ENCODE measurements at regions not wholly inside any gene's neighbourhood (a gene's known extent, or its start where the extent isn't known, plus 50 kb on each side); places are given as distances from the start of the nearest gene placed in this dataset.

DNA sequence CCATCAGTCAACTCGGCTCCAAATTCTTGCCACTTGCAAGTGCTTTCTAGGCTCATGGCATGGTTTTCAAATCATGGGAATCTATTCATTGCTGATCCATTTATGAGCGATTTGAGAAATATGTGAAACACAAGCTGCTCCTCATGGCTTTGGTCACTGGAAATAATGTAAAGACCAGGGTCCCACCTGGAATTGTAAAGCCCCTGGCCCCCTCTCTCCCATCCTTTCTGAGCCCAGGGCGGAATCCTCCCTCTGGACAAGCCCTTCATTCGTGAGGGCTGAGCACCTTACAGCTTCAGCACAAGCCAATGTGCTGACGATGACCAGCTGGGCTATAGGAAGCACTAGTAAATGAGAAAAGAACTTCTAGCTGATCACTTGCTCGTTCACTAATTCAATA, 96.0 kb downstream of the RNASET2 start:
- Mint-ChIP-seq H3K9me3 (peaks cover 0 to 5% (median 2%) of the 10 kb centered on the region in 7 donors), H3K27me3 (ENCODE audit: low read depth in 3 of 3) (peaks cover 49 to 64% (median 54%) of the 10 kb centered on the region in 3 donors), H3K36me3 (peaks cover 0 to 6% of the 10 kb centered on the region in 2 donors), H3K27ac (no peak overlapping the region), H3K4me1 (peaks cover 7% of the 10 kb centered on the region), H3K4me3 (peak overlapping the region in 1 of 2 donors; percentile 73)
- no peak for DNase-seq
- H4K20me1 ChIP-seq (ENCODE audit: insufficient read depth, low read length), result no peaks in the 10 kb centered on the region
- intact Hi-C loops (cut with micrococcal nuclease), result no loop called here
- H3K27me3 ChIP-seq (ENCODE audit: control insufficient read depth in 2 of 2, insufficient read depth in 2 of 2, low read length in 2 of 2), result peaks cover 40 to 47% of the 10 kb centered on the region in 2 donors
- H3K9me3 ChIP-seq (replicated peaks in 1 of 2; ENCODE audit: control insufficient read depth in 1 of 2, insufficient read depth in 1 of 2, low read length in 2 of 2), result peaks cover 0 to 5% of the 10 kb centered on the region in 2 donors
- no peak overlapping the region for H3K9ac ChIP-seq (ENCODE audit: insufficient read depth, low read length, poor library complexity, severe bottlenecking)
- H3K4me2 ChIP-seq (replicated peaks; ENCODE audit: extremely low read depth, low read length, poor library complexity, severe bottlenecking), result no peak overlapping the region
- H3K36me3 ChIP-seq (replicated peaks in 1 of 2; ENCODE audit: control insufficient read depth in 1 of 2, insufficient read depth in 2 of 2, low read length in 2 of 2), result no peaks in the 10 kb centered on the region
- TF ChIP-seq, protein P1, sequence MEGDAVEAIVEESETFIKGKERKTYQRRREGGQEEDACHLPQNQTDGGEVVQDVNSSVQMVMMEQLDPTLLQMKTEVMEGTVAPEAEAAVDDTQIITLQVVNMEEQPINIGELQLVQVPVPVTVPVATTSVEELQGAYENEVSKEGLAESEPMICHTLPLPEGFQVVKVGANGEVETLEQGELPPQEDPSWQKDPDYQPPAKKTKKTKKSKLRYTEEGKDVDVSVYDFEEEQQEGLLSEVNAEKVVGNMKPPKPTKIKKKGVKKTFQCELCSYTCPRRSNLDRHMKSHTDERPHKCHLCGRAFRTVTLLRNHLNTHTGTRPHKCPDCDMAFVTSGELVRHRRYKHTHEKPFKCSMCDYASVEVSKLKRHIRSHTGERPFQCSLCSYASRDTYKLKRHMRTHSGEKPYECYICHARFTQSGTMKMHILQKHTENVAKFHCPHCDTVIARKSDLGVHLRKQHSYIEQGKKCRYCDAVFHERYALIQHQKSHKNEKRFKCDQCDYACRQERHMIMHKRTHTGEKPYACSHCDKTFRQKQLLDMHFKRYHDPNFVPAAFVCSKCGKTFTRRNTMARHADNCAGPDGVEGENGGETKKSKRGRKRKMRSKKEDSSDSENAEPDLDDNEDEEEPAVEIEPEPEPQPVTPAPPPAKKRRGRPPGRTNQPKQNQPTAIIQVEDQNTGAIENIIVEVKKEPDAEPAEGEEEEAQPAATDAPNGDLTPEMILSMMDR (IDR thresholded peaks at IDR 0.05), result no peak
- no peak overlapping the region for H3K27ac ChIP-seq (ENCODE audit: low read depth in 1 of 2, low read length in 2 of 2)
- H3K4me1 ChIP-seq (ENCODE audit: control insufficient read depth in 1 of 2, insufficient read depth in 2 of 2, low read length in 2 of 2), result peaks cover 11% of the 10 kb centered on the region in 2 donors
- no peak overlapping the region for H3K4me3 ChIP-seq (replicated peaks in 1 of 3; ENCODE audit: low read depth in 2 of 3, low read length in 3 of 3)
- H2AFZ ChIP-seq (ENCODE audit: insufficient read depth, low read depth, low read length, poor library complexity, severe bottlenecking), result no peak overlapping the region
- no peaks in the 10 kb centered on the region for H3K79me2 ChIP-seq (ENCODE audit: insufficient read depth, low read length)
- WGBS (ENCODE audit: insufficient coverage), result 0% methylated on average over 1 of the region's 6 CpGs

DNA sequence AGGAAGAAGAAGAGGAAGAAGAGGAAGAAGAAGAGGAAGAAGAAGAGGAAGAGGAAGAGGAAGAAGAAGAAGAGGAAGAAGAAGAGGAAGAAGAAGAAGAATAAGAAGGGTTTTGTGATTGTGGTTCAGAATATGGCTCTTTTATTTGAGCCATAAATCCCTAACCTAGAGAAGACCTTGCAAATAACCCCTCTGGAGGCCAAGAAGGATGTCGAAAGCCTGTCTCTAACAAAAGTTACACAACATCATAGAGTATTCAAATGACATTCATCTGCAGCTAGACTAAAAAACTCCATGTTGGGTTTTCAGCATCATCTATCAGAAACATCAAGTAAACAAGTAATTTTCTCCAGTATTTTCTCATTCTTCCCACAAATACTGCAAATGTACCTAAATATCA, 100.9 kb downstream of the RNASET2 start:
- Mint-ChIP-seq H3K27me3 (ENCODE audit: low read depth in 3 of 3) (peaks cover 10 to 19% (median 12%) of the 10 kb centered on the region in 3 donors), H3K4me1 (no peaks in the 10 kb centered on the region), H3K27ac (no peak overlapping the region), H3K4me3 (no peak overlapping the region), H3K36me3 (no peaks in the 10 kb centered on the region), H3K9me3 (peaks cover 0 to 4% (median under 1%) of the 10 kb centered on the region in 7 donors)
- Histone ChIP-seq H3K4me2 (replicated peaks; ENCODE audit: extremely low read depth, low read length, poor library complexity, severe bottlenecking) (no peak overlapping the region), H3K9me3 (replicated peaks in 1 of 2; ENCODE audit: control insufficient read depth in 1 of 2, insufficient read depth in 1 of 2, low read length in 2 of 2) (no peaks in the 10 kb centered on the region), H3K9ac (ENCODE audit: insufficient read depth, low read length, poor library complexity, severe bottlenecking) (no peak overlapping the region), H2AFZ (ENCODE audit: insufficient read depth, low read depth, low read length, poor library complexity, severe bottlenecking) (no peak overlapping the region), H3K4me1 (ENCODE audit: control insufficient read depth in 1 of 2, insufficient read depth in 2 of 2, low read length in 2 of 2) (no peaks in the 10 kb centered on the region), H3K79me2 (ENCODE audit: insufficient read depth, low read length) (no peaks in the 10 kb centered on the region), H3K27me3 (ENCODE audit: control insufficient read depth in 2 of 2, insufficient read depth in 2 of 2, low read length in 2 of 2) (peaks cover 9 to 10% of the 10 kb centered on the region in 2 donors), H3K4me3 (replicated peaks in 1 of 3; ENCODE audit: low read depth in 2 of 3, low read length in 3 of 3) (no peak overlapping the region), H3K36me3 (replicated peaks in 1 of 2; ENCODE audit: control insufficient read depth in 1 of 2, insufficient read depth in 2 of 2, low read length in 2 of 2) (no peaks in the 10 kb centered on the region), H4K20me1 (ENCODE audit: insufficient read depth, low read length) (no peaks in the 10 kb centered on the region), H3K27ac (ENCODE audit: low read depth in 1 of 2, low read length in 2 of 2) (no peak overlapping the region)
- no peak for DNase-seq
- 75% methylated on average over 1 of the region's 1 CpG for WGBS (ENCODE audit: insufficient coverage)
- TF ChIP-seq, protein P1 (IDR thresholded peaks at IDR 0.05), result no peak
- intact Hi-C loops (cut with micrococcal nuclease), result no loop called here
